ENCODE measurements at regions not wholly inside any gene's neighbourhood (a gene's known extent, or its start where the extent isn't known, plus 50 kb on each side); places are given as distances from the start of the nearest gene placed in this dataset.
A peak's percentile ranks its signal among the peaks of the same experiment; 100 is the strongest.

DNA sequence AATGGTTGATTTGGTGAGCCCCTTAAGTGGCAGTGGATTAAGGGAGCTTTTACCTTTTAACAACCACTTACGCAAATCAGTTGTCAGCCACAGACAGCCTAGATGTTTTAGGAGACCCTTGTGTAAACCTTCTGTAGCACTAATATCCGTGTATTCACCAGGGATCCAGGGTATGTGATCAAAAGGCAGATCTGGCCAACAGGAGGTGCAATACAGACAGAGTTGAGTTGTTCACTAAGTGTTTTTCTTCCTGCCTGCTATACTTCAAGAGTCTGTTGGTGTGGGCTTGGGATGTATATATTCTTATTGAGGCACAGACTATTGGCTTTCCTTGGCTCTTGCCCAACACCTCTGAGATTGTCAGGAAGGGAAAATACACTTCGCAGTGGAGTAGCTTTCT is 175.1 kb downstream of the FAT3 start:
- Histone ChIP-seq H3K56ac (replicated peaks; ENCODE audit: insufficient read length, low read depth, low read length) (no peak overlapping the region), H4K5ac (ENCODE audit: insufficient read length, low read depth, low read length) (no peak overlapping the region), H3K9me3 (ENCODE audit: insufficient read depth in 2 of 2, low read depth in 1 of 2, low read length in 1 of 2) (no peaks in the 10 kb centered on the region), H3K4me1 (replicated peaks in 1 of 4; ENCODE audit: control insufficient read depth in 3 of 4, insufficient read depth in 4 of 4, low read length in 3 of 4) (peaks cover 2 to 7% (median 3%) of the 10 kb centered on the region in 4 experiments; a peak in 5 of 7 replicates), H2AFZ (ENCODE audit: low read length) (no peak overlapping the region), H3K36me3 (ENCODE audit: control insufficient read depth in 2 of 4, insufficient read depth in 4 of 4, low read length in 3 of 4) (0 out of 8 replicates have a peak, but pooled peaks cover 0 to 2% (median 0%) of the 10 kb centered on the region in 4 experiments), H3K23me2 (ENCODE audit: low read depth, low read length) (no peaks in the 10 kb centered on the region), H2BK5ac (ENCODE audit: low read depth, low read length) (no peak overlapping the region), H3K79me2 (ENCODE audit: control insufficient read depth in 1 of 2, insufficient read depth in 2 of 2, low read length in 2 of 2) (no peaks in the 10 kb centered on the region), H3K23ac (ENCODE audit: insufficient read length) (no peak overlapping the region), H2BK120ac (replicated peaks; ENCODE audit: low read depth, low read length) (no peak overlapping the region), H3K79me1 (ENCODE audit: low read depth, low read length) (no peaks in the 10 kb centered on the region), H3K4me2 (ENCODE audit: insufficient read depth in 1 of 2, low read depth in 2 of 2, low read length in 2 of 2) (no peak overlapping the region), H2BK12ac (ENCODE audit: low read depth, low read length) (no peak overlapping the region), H3K4me3 (ENCODE audit: extremely low read depth in 1 of 4, insufficient read depth in 2 of 4, low read depth in 3 of 4, low read length in 4 of 4) (no peak overlapping the region), H4K8ac (ENCODE audit: extremely low read depth, insufficient read depth, low read length) (no peak overlapping the region), H3K4ac (replicated peaks; ENCODE audit: insufficient read length, low read depth, low read length) (no peak overlapping the region), H4K91ac (replicated peaks; ENCODE audit: insufficient read length, low read length) (no peak overlapping the region), H3K9ac (replicated peaks in 1 of 4; ENCODE audit: extremely low read depth in 1 of 4, low read depth in 3 of 4, low read length in 3 of 4) (no peak overlapping the region), H3K18ac (ENCODE audit: extremely low read depth, low read length) (no peak overlapping the region), H2BK20ac (ENCODE audit: low read length) (no peak overlapping the region), H3K27me3 (replicated peaks in 1 of 4; ENCODE audit: control insufficient read depth in 3 of 4, extremely low read depth in 1 of 4, insufficient read depth in 3 of 4, low read length in 3 of 4) (no peaks in the 10 kb centered on the region), H2AK5ac (ENCODE audit: low read depth, low read length) (no peak overlapping the region), H3K27ac (ENCODE audit: low read depth, low read length) (no peak overlapping the region), H2BK15ac (ENCODE audit: low read length) (no peak overlapping the region), H3K14ac (ENCODE audit: insufficient read length) (no peak overlapping the region), H4K20me1 (replicated peaks in 1 of 2; ENCODE audit: control insufficient read depth in 1 of 2, insufficient read depth in 2 of 2, low read length in 2 of 2) (no peaks in the 10 kb centered on the region)
- ChIA-PET CTCF (ENCODE audit: partially characterized antibody) (interaction anchor here (0.7 to 1.4 kb wide), 11 partner anchors 10 to 197 kb away, joined by 3 to 6 read pairs (median 3); no protein-coding TSS in a partner anchor), POLR2A (ENCODE audit: partially characterized antibody) (no interaction called here)
- 90% methylated on average over 3 of the region's 3 CpGs; no CpG with 5 or more reads in 1 of the 2 experiments for WGBS, 2 experiments (ENCODE audit: extremely low coverage in 1 of 2, insufficient coverage in 1 of 2, insufficient read length in 1 of 2, insufficient replicate concordance in 2 of 2, low coverage in 1 of 2, low lambda C conversion rate in 2 of 2, missing lambda C conversion rate in 1 of 2)
- peak in 2 of 3 experiments; percentile 38 to 66; a peak in 2 of 4 replicates for TF ChIP-seq CTCF (IDR thresholded peaks at IDR 0.05; ENCODE audit: control extremely low read depth in 1 of 3, insufficient read depth in 1 of 3, low read depth in 1 of 3, low read length in 3 of 3)
- TF ChIP-seq RAD21 (IDR thresholded peaks at IDR 0.05 in 1 of 2, conservative IDR thresholded peaks at IDR 0.05 in 1 of 2; ENCODE audit: low read depth in 2 of 2, low read length in 2 of 2) = peak; percentile 48 to 63
- TF ChIP-seq TAF1 (IDR thresholded peaks at IDR 0.05; ENCODE audit: low read depth, low read length) = no peak
- FAIRE-seq (no peak), DNase-seq (ENCODE audit: low read depth in 1 of 2, low spot score in 2 of 2) (no peak)
